ENCODE measurements at regions not wholly inside any gene's neighbourhood (a gene's known extent, or its start where the extent isn't known, plus 50 kb on each side); places are given as distances from the start of the nearest gene placed in this dataset.

DNA sequence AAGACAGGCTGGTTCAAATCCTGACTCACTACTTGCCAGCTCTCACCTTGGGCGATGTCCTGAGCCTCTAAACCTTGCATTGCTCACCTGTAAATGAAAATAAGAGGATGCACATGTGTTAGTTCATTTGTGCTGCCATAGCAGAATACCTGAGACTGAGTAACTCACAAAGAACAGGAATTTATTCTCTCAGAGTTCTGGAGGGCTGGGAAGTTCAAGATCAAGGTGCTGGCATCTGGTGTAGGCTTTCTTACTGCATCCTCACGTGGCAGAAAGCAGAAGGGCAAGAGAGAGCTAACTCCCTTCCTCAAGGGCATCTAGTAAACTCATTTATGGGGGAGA lies 222.7 kb downstream of the MTHFS start:
- TF ChIP-seq POLR2A (IDR thresholded peaks at IDR 0.05; ENCODE audit: low read length) (no peak), GATA1 (IDR thresholded peaks at IDR 0.05; ENCODE audit: low read depth, low read length) (no peak)
